Ishikawa (cell line): ENCODE measurements at regions not wholly inside any gene's neighbourhood (a gene's known extent, or its start where the extent isn't known, plus 50 kb on each side); places are given as distances from the start of the nearest gene placed in this dataset.

ENCODE experiments used
- CEBPB ChIP-seq: IDR thresholded peaks from 2 replicates; pipeline ENCODE4 v1.6.1; 2012
- EGR1 ChIP-seq: IDR thresholded peaks from 2 replicates; pipeline ENCODE4 v1.6.1; 2012
- MAX ChIP-seq: IDR thresholded peaks from 2 replicates; pipeline ENCODE4 v1.6.1; 2012
- REST ChIP-seq: IDR thresholded peaks from 2 replicates; pipeline ENCODE4 v1.6.1; 2012; ENCODE audit warnings: low read depth, mild to moderate bottlenecking
- TAF1 ChIP-seq: IDR thresholded peaks from 2 replicates; pipeline ENCODE4 v1.6.1; 2012; ENCODE audit warnings: low read depth, mild to moderate bottlenecking
- YY1 ChIP-seq: IDR thresholded peaks from 2 replicates; pipeline ENCODE4 v1.6.1; 2012; ENCODE audit warnings: low read depth

- TF ChIP-seq REST (no peak), TAF1 (no peak), EGR1 (no peak), CEBPB (no peak), MAX (no peak), YY1 (no peak)
Measured at GRCh38 chr12:78721906-78722305, 142.7 kb upstream of the SYT1 start.
